Fibroblast of the aortic adventitia (primary cell): ENCODE measurements at regions not wholly inside any gene's neighbourhood (a gene's known extent, or its start where the extent isn't known, plus 50 kb on each side); places are given as distances from the start of the nearest gene placed in this dataset.

ENCODE experiments used
- DNase-seq: peaks from one replicate; pipeline ENCODE4 v3.0.0-alpha.2; 2010; ENCODE audit warnings: low read depth
- H3K4me3 ChIP-seq: 2 replicates; pipeline ENCODE4 v1.5.1; 2011; ENCODE audit warnings: low read depth, mild to moderate bottlenecking, control low read depth, low read length, moderate library complexity
- CTCF ChIP-seq: IDR thresholded peaks from 2 replicates; pipeline ENCODE4 v1.5.1; 2011; ENCODE audit warnings: mild to moderate bottlenecking, low read length, control low read depth, inconsistent platforms; ENCODE audit not compliant: insufficient read depth

- DNase-seq: no peak
- TF ChIP-seq CTCF: no peak
- no peak overlapping the region for H3K4me3 ChIP-seq
Measured at GRCh38 chr13:106007156-106007555, 528.3 kb downstream of the EFNB2 start.

GRCh38 chr13:106003651-106004050, 531.8 kb downstream of the EFNB2 start:
- no peak for TF ChIP-seq CTCF
- DNase-seq: no peak
- no peak overlapping the region for H3K4me3 ChIP-seq

GRCh38 chr13:106001443-106001842, 534.0 kb downstream of the EFNB2 start:
- TF ChIP-seq CTCF: no peak
- H3K4me3 ChIP-seq: no peak overlapping the region
- DNase-seq: no peak

DNA sequence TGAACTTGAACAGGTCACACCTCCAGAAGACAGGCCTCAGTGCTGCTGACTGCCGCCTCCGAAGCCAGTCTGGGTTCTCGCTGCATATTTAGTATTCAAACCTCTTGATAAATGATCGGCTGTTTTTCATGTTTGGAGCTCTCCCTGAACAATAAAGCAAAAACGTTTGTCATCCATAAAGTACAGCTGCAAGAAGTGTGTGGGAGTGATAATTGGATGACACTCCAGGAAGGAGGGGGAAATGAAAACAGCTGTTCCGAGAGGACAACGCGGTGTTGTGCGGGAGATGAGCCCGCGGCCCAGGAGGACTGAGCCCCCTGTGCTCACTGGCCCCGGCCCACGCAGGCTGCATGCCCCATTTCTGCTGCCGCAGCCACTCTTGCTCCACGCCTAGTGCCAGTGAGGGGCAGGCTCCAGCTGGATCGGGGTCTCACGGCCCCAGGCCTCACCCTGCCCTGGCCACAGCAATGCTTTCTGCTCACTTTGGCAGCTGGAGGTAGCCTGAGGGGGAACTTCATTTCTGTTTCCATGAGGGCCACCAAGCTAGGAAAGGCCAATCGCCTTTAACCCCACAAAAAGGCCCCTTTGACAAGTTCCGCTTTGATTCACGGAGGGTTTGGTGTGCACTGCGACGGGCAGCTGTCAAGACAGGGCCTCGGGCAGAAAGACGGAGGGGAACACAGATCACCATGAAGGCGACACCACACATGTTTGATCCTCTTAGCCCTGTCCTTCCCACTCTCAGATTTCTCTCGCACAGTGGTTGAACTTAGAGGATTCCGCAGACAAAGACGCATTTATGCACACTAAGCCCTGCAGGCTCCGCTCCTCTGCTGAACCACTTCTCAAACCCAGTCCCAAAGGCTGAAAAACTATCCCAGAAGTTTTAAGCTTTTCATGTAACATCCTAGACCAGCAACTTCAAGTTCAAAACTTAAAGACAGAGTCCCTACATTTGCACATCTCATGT, 537.6 kb downstream of the EFNB2 start:
- DNase-seq: no peak
- H3K4me3 ChIP-seq: no peak overlapping the region

DNA sequence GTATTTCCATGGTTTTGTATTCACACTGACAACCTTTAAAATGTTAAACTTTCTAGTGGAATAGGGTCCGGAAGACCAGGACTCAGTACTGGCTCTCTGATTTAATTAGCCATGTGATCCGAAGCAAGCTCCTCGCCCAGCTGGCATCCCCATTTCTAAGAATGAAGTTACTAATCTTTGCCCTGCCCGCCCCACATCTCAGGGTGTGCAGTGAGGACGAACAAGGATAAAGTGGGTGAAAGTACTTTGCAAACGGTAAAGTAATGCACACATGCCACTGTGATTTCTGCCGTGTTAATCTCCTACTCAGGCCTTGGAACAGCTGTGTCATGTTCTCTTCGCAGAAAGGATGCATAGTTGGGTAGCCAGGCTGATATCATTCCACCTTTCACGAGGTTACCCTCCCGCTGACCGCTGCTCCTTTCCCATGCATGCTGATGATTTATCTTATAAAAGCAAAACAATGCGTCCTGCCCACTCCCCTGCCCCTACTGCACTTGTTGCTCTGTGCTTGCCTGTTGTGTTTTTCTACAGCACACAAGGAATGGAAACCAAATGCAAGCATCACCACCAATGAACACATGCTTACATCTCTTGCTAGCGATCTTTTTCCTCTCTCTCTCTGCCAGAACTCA, 539.0 kb downstream of the EFNB2 start:
- DNase-seq: no peak
- TF ChIP-seq CTCF: no peak
- no peak overlapping the region for H3K4me3 ChIP-seq

More for the DNA sequence above, 537.6 kb downstream of the EFNB2 start:
- no peak for TF ChIP-seq CTCF

DNA sequence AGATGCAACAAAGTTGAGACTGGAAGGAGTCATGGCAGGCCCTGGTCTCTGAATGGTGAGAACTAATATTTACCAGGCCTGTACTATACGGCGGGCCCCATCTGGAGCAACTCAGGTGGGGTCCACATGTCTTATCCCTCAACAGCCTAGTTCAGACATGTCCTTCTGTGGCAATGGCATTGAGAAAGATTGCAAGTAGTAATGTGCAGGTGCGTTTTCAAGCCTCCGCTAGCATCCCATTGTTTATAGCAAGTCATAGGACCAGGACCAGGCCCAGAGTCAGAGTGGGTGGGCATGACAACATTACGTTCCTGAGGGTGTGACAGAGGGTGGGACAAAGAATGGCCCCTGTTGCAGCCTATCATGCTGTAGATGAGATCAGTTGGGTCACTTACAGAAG, 541.1 kb downstream of the EFNB2 start:
- DNase-seq: no peak
- H3K4me3 ChIP-seq: no peak overlapping the region
- TF ChIP-seq CTCF: no peak
